ENCODE measurements at regions not wholly inside any gene's neighbourhood (a gene's known extent, or its start where the extent isn't known, plus 50 kb on each side); places are given as distances from the start of the nearest gene placed in this dataset.

DNA sequence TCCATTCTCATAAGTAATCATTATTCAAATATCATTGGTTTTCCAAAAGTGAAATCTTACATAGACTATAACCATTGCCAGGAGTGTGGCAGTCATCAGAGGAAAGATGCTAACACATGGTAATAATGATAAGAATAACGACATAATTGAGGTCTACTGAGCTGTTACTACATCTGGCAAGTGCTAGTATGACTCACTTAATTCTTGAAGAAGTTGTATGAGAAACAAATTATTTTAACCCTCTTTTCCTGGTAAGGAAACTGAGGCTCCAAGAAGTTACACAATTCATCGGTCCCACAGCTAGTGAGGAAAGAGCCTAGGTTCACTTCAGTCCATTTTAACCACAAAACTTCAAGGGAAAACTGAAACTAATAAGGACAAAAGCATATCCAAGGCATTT lies 335.6 kb upstream of the BTBD3 start:
- no peak for DNase-seq
- Histone ChIP-seq H2BK20ac (ENCODE audit: low read depth, low read length) (no peak overlapping the region), H3K4me1 (ENCODE audit: control insufficient read depth, insufficient read depth, low read length) (no peaks in the 10 kb centered on the region), H3K23ac (ENCODE audit: low read depth, low read length) (no peak overlapping the region), H2BK5ac (ENCODE audit: low read depth, low read length, poor library complexity, severe bottlenecking) (no peak overlapping the region), H4K20me1 (ENCODE audit: insufficient read depth, low read length) (no peaks in the 10 kb centered on the region), H3K9me3 (ENCODE audit: control insufficient read depth, insufficient read depth, low read length) (no peaks in the 10 kb centered on the region), H3K36me3 (ENCODE audit: control insufficient read depth, insufficient read depth, low read length) (no peaks in the 10 kb centered on the region), H3K9me1 (ENCODE audit: insufficient read depth, low read length) (no peaks in the 10 kb centered on the region), H2BK15ac (ENCODE audit: low read depth, low read length) (no peak overlapping the region), H3K14ac (replicated peaks; ENCODE audit: low read depth, low read length) (no peak overlapping the region), H3K79me1 (ENCODE audit: low read depth in 1 of 2, low read length in 2 of 2) (no peaks in the 10 kb centered on the region), H4K5ac (ENCODE audit: low read depth, low read length) (no peak overlapping the region), H3K27ac (ENCODE audit: insufficient read depth, low read length) (no peak overlapping the region), H3K18ac (ENCODE audit: low read depth, low read length) (no peak overlapping the region), H3K56ac (ENCODE audit: extremely low read depth, insufficient read depth, low read length) (no peak overlapping the region), H3K9ac (ENCODE audit: low read depth, low read length) (no peak overlapping the region), H3K4ac (ENCODE audit: low read depth, low read length) (no peak overlapping the region), H4K91ac (ENCODE audit: insufficient read depth, low read depth, low read length) (no peak overlapping the region), H2AK5ac (ENCODE audit: low read depth, low read length) (no peak overlapping the region), H2BK120ac (ENCODE audit: low read depth, low read length) (no peak overlapping the region), H4K8ac (ENCODE audit: low read depth in 2 of 2, low read length in 2 of 2) (no peak overlapping the region), H2AFZ (replicated peaks; ENCODE audit: low read length, poor library complexity) (no peak overlapping the region), H2AK9ac (replicated peaks; ENCODE audit: low read depth, low read length, poor library complexity) (no peak overlapping the region), H3K4me3 (ENCODE audit: insufficient read depth, low read depth, low read length) (no peak overlapping the region), H3K27me3 (ENCODE audit: control insufficient read depth, insufficient read depth, low read length) (peaks cover 2% of the 10 kb centered on the region), H3K4me2 (ENCODE audit: low read depth, low read length) (no peak overlapping the region)
- in situ Hi-C loops (cut with MboI; ENCODE audit: low sequenced_read_pairs): no loop called here
- TF ChIP-seq FOS (IDR thresholded peaks at IDR 0.05; ENCODE audit: low read depth, low read length): no peak
- ChIA-PET POLR2A (ENCODE audit: unreplicated experiment) (no interaction called here), CTCF (no interaction called here)
- dilution Hi-C loops (cut with HindIII; ENCODE audit: low sequenced_read_pairs, unreplicated experiment): no loop called here
- no TSS peak for BruUV-seq (replicated peaks)
- no peak for ATAC-seq (ENCODE audit: low read depth)
- intact Hi-C loops (cut with micrococcal nuclease): loop anchor here (10.0 kb wide), 1 partner anchor 623 kb away; no protein-coding TSS in a partner anchor
- WGBS, 2 experiments (ENCODE audit: extremely low coverage in 2 of 2, insufficient read length in 1 of 2): no CpG with 5 or more reads among the region's 2 CpGs
